Mesothelial cell of epicardium (in vitro differentiated cells): ENCODE measurements at regions not wholly inside any gene's neighbourhood (a gene's known extent, or its start where the extent isn't known, plus 50 kb on each side); places are given as distances from the start of the nearest gene placed in this dataset.

ENCODE experiments used
- DNase-seq, 2 experiments: peaks; one replicate each; pipeline ENCODE4 v3.0.0; 2021; ENCODE audit warnings: low spot score in 2 of 2; ENCODE audit not compliant: unreplicated experiment in 2 of 2
- H3K27ac Mint-ChIP-seq: 2 replicates; pipeline ENCODE4 v1.8.0; 2021; ENCODE audit warnings: mixed read lengths
- H3K27me3 Mint-ChIP-seq: 2 replicates; pipeline ENCODE4 v1.8.0; 2021; ENCODE audit warnings: low read depth, mixed read lengths
- H3K36me3 Mint-ChIP-seq: 2 replicates; pipeline ENCODE4 v1.8.0; 2021; ENCODE audit warnings: mixed read lengths
- H3K4me1 Mint-ChIP-seq: 2 replicates; pipeline ENCODE4 v1.8.0; 2021; ENCODE audit warnings: mixed read lengths
- H3K4me3 Mint-ChIP-seq: 2 replicates; pipeline ENCODE4 v1.8.0; 2021; ENCODE audit warnings: mild to moderate bottlenecking, moderate library complexity, mixed read lengths
- H3K9me3 Mint-ChIP-seq: 2 replicates; pipeline ENCODE4 v1.8.0; 2021; ENCODE audit warnings: mixed read lengths
- TF ChIP-seq, protein P1 (sequence below): fragments of 200-600 bp; sonication (generic); IDR thresholded peaks from one replicate; pipeline ENCODE4 v1.5.0; 2021; ENCODE audit warnings: antibody characterized with exemption; ENCODE audit not compliant: unreplicated experiment

DNA sequence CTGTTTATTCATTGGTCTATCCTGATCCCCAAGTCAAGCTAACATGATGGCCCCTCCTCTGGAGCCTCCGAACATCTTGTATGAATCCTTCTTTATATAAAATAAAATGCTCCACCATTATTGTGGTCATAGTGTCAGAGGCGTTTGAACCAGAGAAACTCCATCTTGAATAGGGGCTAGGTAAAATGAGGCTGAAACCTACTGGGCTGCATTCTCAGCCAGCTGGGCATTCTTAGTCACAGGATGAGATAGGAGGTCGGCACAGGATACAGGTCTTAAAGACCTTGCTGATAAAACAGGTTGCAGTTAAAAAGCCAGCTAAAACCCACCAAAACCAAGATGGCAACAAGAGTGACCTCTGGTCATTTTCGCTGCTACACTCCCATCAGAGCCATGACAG lies 905.8 kb upstream of the AUTS2 start:
- TF ChIP-seq, protein P1, sequence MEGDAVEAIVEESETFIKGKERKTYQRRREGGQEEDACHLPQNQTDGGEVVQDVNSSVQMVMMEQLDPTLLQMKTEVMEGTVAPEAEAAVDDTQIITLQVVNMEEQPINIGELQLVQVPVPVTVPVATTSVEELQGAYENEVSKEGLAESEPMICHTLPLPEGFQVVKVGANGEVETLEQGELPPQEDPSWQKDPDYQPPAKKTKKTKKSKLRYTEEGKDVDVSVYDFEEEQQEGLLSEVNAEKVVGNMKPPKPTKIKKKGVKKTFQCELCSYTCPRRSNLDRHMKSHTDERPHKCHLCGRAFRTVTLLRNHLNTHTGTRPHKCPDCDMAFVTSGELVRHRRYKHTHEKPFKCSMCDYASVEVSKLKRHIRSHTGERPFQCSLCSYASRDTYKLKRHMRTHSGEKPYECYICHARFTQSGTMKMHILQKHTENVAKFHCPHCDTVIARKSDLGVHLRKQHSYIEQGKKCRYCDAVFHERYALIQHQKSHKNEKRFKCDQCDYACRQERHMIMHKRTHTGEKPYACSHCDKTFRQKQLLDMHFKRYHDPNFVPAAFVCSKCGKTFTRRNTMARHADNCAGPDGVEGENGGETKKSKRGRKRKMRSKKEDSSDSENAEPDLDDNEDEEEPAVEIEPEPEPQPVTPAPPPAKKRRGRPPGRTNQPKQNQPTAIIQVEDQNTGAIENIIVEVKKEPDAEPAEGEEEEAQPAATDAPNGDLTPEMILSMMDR: no peak
- H3K27ac Mint-ChIP-seq: no peak overlapping the region
- no peaks in the 10 kb centered on the region for H3K36me3 Mint-ChIP-seq
- DNase-seq: no peak
- no peak overlapping the region for H3K4me3 Mint-ChIP-seq
- H3K9me3 Mint-ChIP-seq: peaks cover 22% of the 10 kb centered on the region
- peaks cover 3% of the 10 kb centered on the region for H3K4me1 Mint-ChIP-seq
- H3K27me3 Mint-ChIP-seq: peaks cover 1% of the 10 kb centered on the region

DNA sequence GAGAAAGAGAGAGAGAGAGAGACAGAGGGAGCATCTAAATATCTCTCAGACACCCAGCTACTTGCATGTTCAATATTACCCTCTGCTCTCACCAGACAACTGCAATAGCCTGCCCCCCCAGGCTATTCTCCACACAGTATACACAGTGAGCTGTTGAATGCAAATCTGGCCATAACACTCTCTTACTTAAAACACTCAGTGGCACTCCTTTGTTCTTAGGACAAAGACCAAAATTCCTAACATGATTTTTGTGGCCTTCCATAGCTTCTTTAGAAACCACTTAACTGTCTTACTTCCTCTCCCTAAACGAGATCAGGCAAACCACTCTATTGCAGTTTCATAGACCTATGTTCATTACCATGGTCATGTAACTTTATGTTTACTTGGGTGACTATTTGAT lies 903.6 kb upstream of the AUTS2 start:
- H3K4me3 Mint-ChIP-seq: no peak overlapping the region
- H3K4me1 Mint-ChIP-seq: peaks cover 4% of the 10 kb centered on the region
- H3K9me3 Mint-ChIP-seq: peaks cover 22% of the 10 kb centered on the region
- no peaks in the 10 kb centered on the region for H3K36me3 Mint-ChIP-seq
- TF ChIP-seq, protein P1: no peak
- H3K27me3 Mint-ChIP-seq: peaks cover 1% of the 10 kb centered on the region
- no peak for DNase-seq
- no peak overlapping the region for H3K27ac Mint-ChIP-seq

DNA sequence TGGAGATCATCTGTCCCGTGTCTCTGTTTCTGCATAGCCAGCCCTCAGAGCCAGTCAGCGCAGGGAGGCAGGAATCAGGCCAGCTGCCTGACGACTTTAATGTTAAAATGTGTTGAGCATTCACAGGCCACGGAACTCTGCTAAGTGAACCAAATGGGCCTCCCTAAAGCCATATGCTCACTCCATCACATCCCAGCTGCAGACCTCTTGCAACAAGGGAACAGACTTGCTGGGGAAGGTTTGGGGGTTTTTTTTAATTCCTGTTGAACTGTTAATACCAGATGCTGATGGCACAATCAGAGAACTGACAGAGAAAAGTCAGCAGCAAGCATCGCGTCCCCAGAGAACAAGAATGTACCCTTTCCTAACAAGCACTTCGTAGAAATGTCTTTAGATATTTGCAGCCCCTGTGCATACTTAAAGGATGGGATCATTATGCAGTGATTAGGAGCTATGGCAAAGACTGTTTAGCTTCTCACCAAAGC lies 900.4 kb upstream of the AUTS2 start:
- H3K27ac Mint-ChIP-seq: no peak overlapping the region
- peaks cover 22% of the 10 kb centered on the region for H3K9me3 Mint-ChIP-seq
- H3K4me3 Mint-ChIP-seq: no peak overlapping the region
- no peaks in the 10 kb centered on the region for H3K36me3 Mint-ChIP-seq
- H3K4me1 Mint-ChIP-seq: peaks cover 4% of the 10 kb centered on the region
- no peak for DNase-seq
- TF ChIP-seq, protein P1: no peak
- H3K27me3 Mint-ChIP-seq: peaks cover 1% of the 10 kb centered on the region

DNA sequence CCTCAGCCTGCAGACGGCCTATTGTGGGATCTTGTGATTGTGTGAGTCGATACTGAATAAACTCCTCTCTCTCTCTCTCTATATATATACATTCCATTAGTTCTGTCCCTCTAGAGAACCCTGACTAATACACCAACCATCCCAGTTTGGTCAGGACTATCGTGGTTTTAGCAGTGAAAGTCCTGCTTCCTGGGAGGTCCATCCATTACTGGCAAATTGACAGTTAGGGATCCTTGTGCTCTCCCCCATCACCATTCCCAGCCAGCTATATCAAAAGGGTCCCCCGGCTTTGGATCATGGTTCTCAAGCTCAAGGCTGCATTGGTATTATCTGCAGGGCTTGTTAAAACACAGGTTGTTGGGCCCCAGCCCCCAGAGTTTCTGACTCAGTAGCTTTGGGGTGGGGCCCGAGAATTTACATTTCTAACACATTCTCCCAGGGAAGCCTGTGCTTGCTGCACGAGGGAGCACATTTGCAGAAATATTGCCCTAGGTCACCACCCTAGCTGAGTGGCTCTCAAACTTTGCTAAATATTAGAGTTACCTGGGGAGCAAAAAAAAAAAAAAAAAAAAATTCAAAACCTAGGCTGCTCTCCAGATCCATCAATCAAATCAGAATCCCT lies 899.1 kb upstream of the AUTS2 start:
- H3K27me3 Mint-ChIP-seq: peaks cover 1% of the 10 kb centered on the region
- no peak overlapping the region for H3K4me3 Mint-ChIP-seq
- H3K27ac Mint-ChIP-seq: no peak overlapping the region
- TF ChIP-seq, protein P1: no peak
- DNase-seq: no peak
- peaks cover 4% of the 10 kb centered on the region for H3K4me1 Mint-ChIP-seq
- H3K9me3 Mint-ChIP-seq: peaks cover 14% of the 10 kb centered on the region
- H3K36me3 Mint-ChIP-seq: no peaks in the 10 kb centered on the region

DNA sequence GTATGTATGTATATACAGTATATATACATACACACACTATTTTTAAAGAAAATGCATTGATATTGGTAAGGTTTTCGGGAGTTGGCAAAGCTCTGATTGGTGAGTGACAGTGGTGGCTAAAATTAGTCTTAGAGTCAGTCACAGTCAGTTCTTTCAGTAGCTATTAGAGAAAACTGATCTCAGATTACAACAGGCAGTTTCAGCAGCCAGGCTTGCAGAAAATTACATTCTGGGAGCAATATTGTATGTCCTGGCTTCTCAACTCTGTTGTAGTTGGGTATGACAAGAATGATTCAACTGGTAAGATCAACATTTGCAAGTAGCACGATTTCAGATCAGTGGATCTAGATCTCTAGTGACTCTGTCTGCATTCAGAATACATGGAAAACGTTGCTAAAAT lies 897.9 kb upstream of the AUTS2 start:
- no peak for DNase-seq
- Mint-ChIP-seq H3K36me3 (no peaks in the 10 kb centered on the region), H3K27me3 (peaks cover 1% of the 10 kb centered on the region), H3K4me1 (peaks cover 4% of the 10 kb centered on the region), H3K4me3 (no peak overlapping the region), H3K27ac (no peak overlapping the region), H3K9me3 (peaks cover 2% of the 10 kb centered on the region)
- TF ChIP-seq, protein P1: no peak
